Neuronal stem cell (in vitro differentiated cells): ENCODE measurements at regions not wholly inside any gene's neighbourhood (a gene's known extent, or its start where the extent isn't known, plus 50 kb on each side); places are given as distances from the start of the nearest gene placed in this dataset.

Source experiments
- DNase-seq: peaks from one replicate; pipeline ENCODE4 v3.0.0-alpha.2; 2013; ENCODE audit warnings: low spot score
- H2AFZ ChIP-seq: one replicate; pipeline ENCODE4 v1.6.1; 2013; ENCODE audit warnings: mild to moderate bottlenecking, low read length, inconsistent platforms
- H2AK5ac ChIP-seq: 2 replicates; pipeline ENCODE4 v1.6.1; 2013; ENCODE audit warnings: low read depth, mild to moderate bottlenecking, inconsistent platforms, low read length, moderate library complexity, mixed read lengths
- H2BK120ac ChIP-seq: 2 replicates; pipeline ENCODE4 v1.6.1; 2013; ENCODE audit warnings: low read depth, mild to moderate bottlenecking, inconsistent platforms, low read length, moderate library complexity, mixed read lengths
- H2BK12ac ChIP-seq: one replicate; pipeline ENCODE4 v1.6.1; 2013; ENCODE audit warnings: low read length, inconsistent platforms
- H2BK15ac ChIP-seq: 2 replicates; pipeline ENCODE4 v1.6.1; 2013; ENCODE audit warnings: mild to moderate bottlenecking, low read length, inconsistent platforms, mixed read lengths
- H2BK5ac ChIP-seq: one replicate; pipeline ENCODE4 v1.6.1; 2013; ENCODE audit warnings: inconsistent platforms, mild to moderate bottlenecking, low read length, moderate library complexity
- H3K14ac ChIP-seq: one replicate; pipeline ENCODE4 v1.6.1; 2013; ENCODE audit warnings: low read length, inconsistent platforms
- H3K18ac ChIP-seq: 2 replicates; pipeline ENCODE4 v1.6.1; 2013; ENCODE audit warnings: low read length, inconsistent platforms
- H3K23ac ChIP-seq: 2 replicates; pipeline ENCODE4 v1.6.1; 2013; ENCODE audit warnings: low read depth, mild to moderate bottlenecking, mixed read lengths, low read length, inconsistent platforms; ENCODE audit not compliant: poor library complexity
- H3K27ac ChIP-seq: replicated peaks from 3 replicates; pipeline ENCODE4 v1.5.1; 2013; ENCODE audit warnings: low read length, inconsistent platforms
- H3K27me3 ChIP-seq, 3 experiments: 2 replicates each; pipeline ENCODE4 v1.6.1; 2013; ENCODE audit warnings: low read length in 3 of 3, mild to moderate bottlenecking in 2 of 3, inconsistent platforms in 1 of 3, low read depth in 1 of 3, mixed read lengths in 1 of 3, moderate library complexity in 1 of 3; ENCODE audit not compliant: control insufficient read depth in 3 of 3, insufficient read depth in 3 of 3
- H3K36me3 ChIP-seq, 2 donors: replicated peaks in 1 of 2; 2 replicates each; pipeline ENCODE4 v1.6.1; 2013; ENCODE audit warnings: low read length in 2 of 2; ENCODE audit not compliant: control insufficient read depth in 2 of 2, insufficient read depth in 2 of 2
- H3K4ac ChIP-seq: 2 replicates; pipeline ENCODE4 v1.6.1; 2013; ENCODE audit warnings: inconsistent platforms, mild to moderate bottlenecking, low read length, moderate library complexity
- H3K4me1 ChIP-seq, 2 donors: 1 replicate in 1 of 2; 2 replicates in 1 of 2; pipeline ENCODE4 v1.6.1; 2013; ENCODE audit warnings: low read length in 2 of 2, low read depth in 1 of 2; ENCODE audit not compliant: control insufficient read depth in 2 of 2, insufficient read depth in 1 of 2
- H3K4me2 ChIP-seq: one replicate; pipeline ENCODE4 v1.6.1; 2013; ENCODE audit warnings: mild to moderate bottlenecking, low read length, inconsistent platforms; ENCODE audit not compliant: insufficient read depth, poor library complexity, severe bottlenecking
- H3K4me3 ChIP-seq, 2 donors: 2 replicates each; pipeline ENCODE4 v1.5.1; 2013; ENCODE audit warnings: low read length in 2 of 2, mild to moderate bottlenecking in 2 of 2, inconsistent platforms in 1 of 2, moderate library complexity in 1 of 2
- H3K79me1 ChIP-seq: one replicate; pipeline ENCODE4 v1.6.1; 2013; ENCODE audit warnings: low read depth, mild to moderate bottlenecking, inconsistent platforms, low read length, moderate library complexity
- H3K9ac ChIP-seq: one replicate; pipeline ENCODE4 v1.6.1; 2013; ENCODE audit warnings: mild to moderate bottlenecking, low read depth, low read length, inconsistent platforms; ENCODE audit not compliant: poor library complexity
- H3K9me3 ChIP-seq, 2 donors: replicated peaks in 1 of 2; 2 replicates each; pipeline versions ENCODE3 to v1.6.1; 2013; ENCODE audit warnings: low read length in 2 of 2, mild to moderate bottlenecking in 2 of 2, inconsistent platforms in 1 of 2, low read depth in 1 of 2, mixed read lengths in 1 of 2, moderate library complexity in 1 of 2; ENCODE audit not compliant: control insufficient read depth in 2 of 2, insufficient read depth in 1 of 2
- H4K8ac ChIP-seq: one replicate; pipeline ENCODE4 v1.6.1; 2013; ENCODE audit warnings: low read depth, mild to moderate bottlenecking, inconsistent platforms, low read length, moderate library complexity
- H4K91ac ChIP-seq: one replicate; pipeline ENCODE4 v1.6.1; 2013; ENCODE audit warnings: low read length, low read depth, mild to moderate bottlenecking, inconsistent platforms; ENCODE audit not compliant: poor library complexity
- WGBS, 2 donors: extraction: QIAGEN DNeasy Blood & Tissue Kit; methylation state at CpG; one replicate each; pipeline ENCODE4 v1.1.7; 2013; ENCODE audit warnings: missing lambda C conversion rate in 2 of 2, mixed read lengths in 1 of 2; ENCODE audit not compliant: insufficient read length in 2 of 2, insufficient replicate concordance in 1 of 2; ENCODE audit errors: extremely low coverage in 2 of 2; 5-methylcytosine and 5-hydroxymethylcytosine counted together

GRCh38 chr16:24667244-24667764 is 62.1 kb upstream of the TNRC6A start:
- no peak overlapping the region for H4K91ac ChIP-seq
- H3K14ac ChIP-seq: no peak overlapping the region
- H3K36me3 ChIP-seq: no peaks in the 10 kb centered on the region
- H3K4me1 ChIP-seq: peaks cover 8 to 10% of the 10 kb centered on the region in 2 donors
- WGBS, 2 donors: no CpG with 5 or more reads among the region's 4 CpGs
- no peak overlapping the region for H3K4me3 ChIP-seq
- no peak overlapping the region for H4K8ac ChIP-seq
- no peak overlapping the region for H3K27ac ChIP-seq
- no peak overlapping the region for H3K4me2 ChIP-seq
- no peaks in the 10 kb centered on the region for H3K79me1 ChIP-seq
- no peak for DNase-seq
- no peak overlapping the region for H3K4ac ChIP-seq
- H2BK12ac ChIP-seq: no peak overlapping the region
- no peak overlapping the region for H2BK120ac ChIP-seq
- H2AFZ ChIP-seq: no peak overlapping the region
- H2AK5ac ChIP-seq: no peak overlapping the region
- H2BK5ac ChIP-seq: no peak overlapping the region
- peak overlapping the region; percentile 11 for H3K18ac ChIP-seq
- no peak overlapping the region for H3K9ac ChIP-seq
- H2BK15ac ChIP-seq: no peak overlapping the region
- H3K27me3 ChIP-seq: peaks cover 0 to 2% (median 0%) of the 10 kb centered on the region in 3 experiments
- H3K9me3 ChIP-seq: no peaks in the 10 kb centered on the region
- H3K23ac ChIP-seq: no peak overlapping the region

- H2BK12ac ChIP-seq: no peak overlapping the region
- no peak overlapping the region for H3K9ac ChIP-seq
- no peaks in the 10 kb centered on the region for H3K79me1 ChIP-seq
- H3K23ac ChIP-seq: no peak overlapping the region
- H4K91ac ChIP-seq: no peak overlapping the region
- H3K18ac ChIP-seq: no peak overlapping the region
- H3K4me2 ChIP-seq: no peak overlapping the region
- no peak overlapping the region for H2BK120ac ChIP-seq
- peaks cover 8 to 10% of the 10 kb centered on the region in 2 donors for H3K4me1 ChIP-seq
- H3K36me3 ChIP-seq: no peaks in the 10 kb centered on the region
- H3K9me3 ChIP-seq: no peaks in the 10 kb centered on the region
- DNase-seq: no peak
- H3K27ac ChIP-seq: no peak overlapping the region
- no peak overlapping the region for H4K8ac ChIP-seq
- no peak overlapping the region for H3K14ac ChIP-seq
- no peak overlapping the region for H2AK5ac ChIP-seq
- no peak overlapping the region for H2BK15ac ChIP-seq
- H2AFZ ChIP-seq: no peak overlapping the region
- peaks cover 0 to 2% (median 0%) of the 10 kb centered on the region in 3 experiments for H3K27me3 ChIP-seq
- no CpG with 5 or more reads among the region's 9 CpGs for WGBS, 2 donors
- H2BK5ac ChIP-seq: no peak overlapping the region
- no peak overlapping the region for H3K4me3 ChIP-seq
- no peak overlapping the region for H3K4ac ChIP-seq
Observed at GRCh38 chr16:24668481-24669061, 60.9 kb upstream of the TNRC6A start.

- H2AFZ ChIP-seq: no peak overlapping the region
- H3K36me3 ChIP-seq: no peaks in the 10 kb centered on the region
- H4K8ac ChIP-seq: no peak overlapping the region
- H3K23ac ChIP-seq: no peak overlapping the region
- no peak overlapping the region for H4K91ac ChIP-seq
- no peak overlapping the region for H2BK15ac ChIP-seq
- no peaks in the 10 kb centered on the region for H3K79me1 ChIP-seq
- peaks cover 0 to 2% (median 0%) of the 10 kb centered on the region in 3 experiments for H3K27me3 ChIP-seq
- DNase-seq: peak; percentile 55
- peaks cover 8 to 10% of the 10 kb centered on the region in 2 donors for H3K4me1 ChIP-seq
- H3K27ac ChIP-seq: no peak overlapping the region
- H3K9ac ChIP-seq: no peak overlapping the region
- no peak overlapping the region for H3K4me2 ChIP-seq
- H3K4me3 ChIP-seq: no peak overlapping the region
- no peak overlapping the region for H3K18ac ChIP-seq
- no peak overlapping the region for H3K14ac ChIP-seq
- WGBS, 2 donors: no CpG with 5 or more reads among the region's 22 CpGs
- H2AK5ac ChIP-seq: no peak overlapping the region
- no peak overlapping the region for H2BK12ac ChIP-seq
- no peak overlapping the region for H2BK5ac ChIP-seq
- H3K4ac ChIP-seq: no peak overlapping the region
- H3K9me3 ChIP-seq: no peaks in the 10 kb centered on the region
- no peak overlapping the region for H2BK120ac ChIP-seq
Observed at GRCh38 chr16:24670623-24671454, 58.6 kb upstream of the TNRC6A start.

- no peak overlapping the region for H4K91ac ChIP-seq
- H3K4me2 ChIP-seq: no peak overlapping the region
- no peaks in the 10 kb centered on the region for H3K79me1 ChIP-seq
- no CpG with 5 or more reads among the region's 10 CpGs for WGBS, 2 donors
- peaks cover 8 to 10% of the 10 kb centered on the region in 2 donors for H3K4me1 ChIP-seq
- no peak overlapping the region for H2AK5ac ChIP-seq
- H3K27me3 ChIP-seq: peaks cover 0 to 2% (median 0%) of the 10 kb centered on the region in 3 experiments
- H3K4me3 ChIP-seq: no peak overlapping the region
- no peak overlapping the region for H3K9ac ChIP-seq
- H3K23ac ChIP-seq: no peak overlapping the region
- no peak overlapping the region for H2BK12ac ChIP-seq
- H3K27ac ChIP-seq: no peak overlapping the region
- no peaks in the 10 kb centered on the region for H3K36me3 ChIP-seq
- H4K8ac ChIP-seq: no peak overlapping the region
- H2AFZ ChIP-seq: no peak overlapping the region
- no peak overlapping the region for H2BK15ac ChIP-seq
- H3K14ac ChIP-seq: no peak overlapping the region
- H3K4ac ChIP-seq: no peak overlapping the region
- DNase-seq: no peak
- H2BK120ac ChIP-seq: no peak overlapping the region
- no peak overlapping the region for H2BK5ac ChIP-seq
- no peak overlapping the region for H3K18ac ChIP-seq
- no peaks in the 10 kb centered on the region for H3K9me3 ChIP-seq
Observed at GRCh38 chr16:24671455-24671954, 57.9 kb upstream of the TNRC6A start.
